ENCODE measurements at regions not wholly inside any gene's neighbourhood (a gene's known extent, or its start where the extent isn't known, plus 50 kb on each side); places are given as distances from the start of the nearest gene placed in this dataset.

DNA sequence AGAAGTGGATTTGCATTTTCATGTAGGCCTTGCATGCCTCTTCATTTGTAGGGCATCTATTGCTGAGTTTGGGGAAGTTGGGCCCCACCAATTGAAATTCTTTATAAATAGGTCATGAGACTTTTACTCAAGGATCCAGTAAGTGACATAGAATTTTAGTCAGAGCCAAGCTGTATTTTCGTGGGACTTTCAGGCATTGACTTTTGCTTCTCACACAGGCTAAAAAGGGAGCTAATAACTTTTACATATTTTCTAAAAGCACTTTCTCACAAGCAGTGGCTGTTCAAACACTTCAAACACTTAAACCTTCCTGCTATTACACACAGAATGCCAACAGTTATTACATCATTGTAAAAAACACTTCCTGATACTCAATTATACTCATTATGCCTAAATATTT, 260.5 kb downstream of the MSRB3 start:
- no peaks in the 10 kb centered on the region for H3K27me3 ChIP-seq
- no peak for DNase-seq (ENCODE audit: extremely low spot score)
- WGBS, result 59% methylated on average over 1 of the region's 1 CpG
- intact Hi-C loops (cut with DNase I), result no loop called here
- no peak overlapping the region for H3K4me3 ChIP-seq
- no peaks in the 10 kb centered on the region for H3K36me3 ChIP-seq
- no peak overlapping the region for H3K27ac ChIP-seq (replicated peaks in 1 of 4)
- TF ChIP-seq, protein P1, sequence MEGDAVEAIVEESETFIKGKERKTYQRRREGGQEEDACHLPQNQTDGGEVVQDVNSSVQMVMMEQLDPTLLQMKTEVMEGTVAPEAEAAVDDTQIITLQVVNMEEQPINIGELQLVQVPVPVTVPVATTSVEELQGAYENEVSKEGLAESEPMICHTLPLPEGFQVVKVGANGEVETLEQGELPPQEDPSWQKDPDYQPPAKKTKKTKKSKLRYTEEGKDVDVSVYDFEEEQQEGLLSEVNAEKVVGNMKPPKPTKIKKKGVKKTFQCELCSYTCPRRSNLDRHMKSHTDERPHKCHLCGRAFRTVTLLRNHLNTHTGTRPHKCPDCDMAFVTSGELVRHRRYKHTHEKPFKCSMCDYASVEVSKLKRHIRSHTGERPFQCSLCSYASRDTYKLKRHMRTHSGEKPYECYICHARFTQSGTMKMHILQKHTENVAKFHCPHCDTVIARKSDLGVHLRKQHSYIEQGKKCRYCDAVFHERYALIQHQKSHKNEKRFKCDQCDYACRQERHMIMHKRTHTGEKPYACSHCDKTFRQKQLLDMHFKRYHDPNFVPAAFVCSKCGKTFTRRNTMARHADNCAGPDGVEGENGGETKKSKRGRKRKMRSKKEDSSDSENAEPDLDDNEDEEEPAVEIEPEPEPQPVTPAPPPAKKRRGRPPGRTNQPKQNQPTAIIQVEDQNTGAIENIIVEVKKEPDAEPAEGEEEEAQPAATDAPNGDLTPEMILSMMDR (IDR thresholded peaks at IDR 0.05), result no peak
- TF ChIP-seq EP300 (IDR thresholded peaks at IDR 0.05), result no peak
- no peak for TF ChIP-seq POLR2A (IDR thresholded peaks at IDR 0.05; ENCODE audit: low read depth)
- no peak for TF ChIP-seq POLR2AphosphoS5 (IDR thresholded peaks at IDR 0.05)
- peaks cover 0 to 16% (median 13%) of the 10 kb centered on the region in 4 donors for H3K4me1 ChIP-seq
- peaks cover 0 to 33% (median 22%) of the 10 kb centered on the region in 4 donors for H3K9me3 ChIP-seq

DNA sequence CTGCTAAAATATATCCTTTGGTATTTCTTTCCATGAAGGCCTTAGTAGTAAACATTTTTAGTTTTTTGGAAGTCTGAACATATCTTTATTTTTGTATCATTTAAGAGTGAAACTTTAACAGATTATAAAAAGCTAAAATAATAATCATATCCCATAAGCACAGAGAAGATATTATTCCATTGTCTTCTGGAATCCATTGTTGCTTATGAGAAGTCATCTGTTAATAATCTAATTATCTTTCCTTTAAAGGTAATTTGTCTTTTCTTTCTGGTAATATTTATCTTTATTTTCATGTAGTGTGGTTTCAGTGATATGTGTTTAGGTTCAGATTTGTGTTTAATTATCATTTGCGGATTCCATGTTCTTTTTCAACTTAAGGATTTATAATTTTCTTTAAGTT, 261.7 kb downstream of the MSRB3 start:
- Histone ChIP-seq H3K36me3 (no peaks in the 10 kb centered on the region), H3K27me3 (no peaks in the 10 kb centered on the region), H3K4me1 (peaks cover 0 to 16% (median 13%) of the 10 kb centered on the region in 4 donors), H3K4me3 (no peak overlapping the region), H3K9me3 (peaks cover 0 to 33% (median 22%) of the 10 kb centered on the region in 4 donors), H3K27ac (replicated peaks in 1 of 4) (no peak overlapping the region)
- 97% methylated on average over 1 of the region's 1 CpG for WGBS
- DNase-seq (ENCODE audit: extremely low spot score), result no peak
- intact Hi-C loops (cut with DNase I), result no loop called here
- TF ChIP-seq EP300 (IDR thresholded peaks at IDR 0.05), result no peak
- TF ChIP-seq, protein P1 (IDR thresholded peaks at IDR 0.05), result no peak
- TF ChIP-seq POLR2AphosphoS5 (IDR thresholded peaks at IDR 0.05), result no peak
- no peak for TF ChIP-seq POLR2A (IDR thresholded peaks at IDR 0.05; ENCODE audit: low read depth)

DNA sequence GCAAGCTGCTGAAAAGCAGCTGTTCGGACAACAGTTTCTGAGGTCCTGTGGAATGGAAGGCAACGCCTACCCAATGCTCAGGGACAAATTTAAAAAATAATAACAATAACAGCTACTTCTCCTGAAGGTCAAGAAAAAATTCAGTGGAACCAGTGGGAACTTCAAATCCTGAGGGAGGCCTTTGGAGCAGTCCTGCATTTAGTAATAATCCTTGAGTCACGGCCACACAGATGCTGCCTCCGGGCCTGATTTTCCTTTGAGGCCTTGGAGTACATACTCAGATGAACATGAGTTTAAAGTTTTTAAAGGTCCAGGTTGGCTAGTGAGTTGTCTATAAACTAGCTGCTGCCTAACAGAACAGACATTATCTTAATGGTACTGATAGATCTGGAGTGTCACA, 268.0 kb downstream of the MSRB3 start:
- intact Hi-C loops (cut with DNase I), result no loop called here
- Histone ChIP-seq H3K27ac (replicated peaks in 1 of 4) (no peak overlapping the region), H3K27me3 (no peaks in the 10 kb centered on the region), H3K9me3 (peaks cover 0 to 3% (median 0%) of the 10 kb centered on the region in 4 donors), H3K4me3 (no peak overlapping the region), H3K36me3 (no peaks in the 10 kb centered on the region), H3K4me1 (no peaks in the 10 kb centered on the region)
- WGBS, result 88% methylated on average over 4 of the region's 4 CpGs
- no peak for DNase-seq (ENCODE audit: extremely low spot score)
- TF ChIP-seq EP300 (IDR thresholded peaks at IDR 0.05), result no peak
- no peak for TF ChIP-seq POLR2AphosphoS5 (IDR thresholded peaks at IDR 0.05)
- TF ChIP-seq POLR2A (IDR thresholded peaks at IDR 0.05; ENCODE audit: low read depth), result no peak
- TF ChIP-seq, protein P1 (IDR thresholded peaks at IDR 0.05), result no peak

DNA sequence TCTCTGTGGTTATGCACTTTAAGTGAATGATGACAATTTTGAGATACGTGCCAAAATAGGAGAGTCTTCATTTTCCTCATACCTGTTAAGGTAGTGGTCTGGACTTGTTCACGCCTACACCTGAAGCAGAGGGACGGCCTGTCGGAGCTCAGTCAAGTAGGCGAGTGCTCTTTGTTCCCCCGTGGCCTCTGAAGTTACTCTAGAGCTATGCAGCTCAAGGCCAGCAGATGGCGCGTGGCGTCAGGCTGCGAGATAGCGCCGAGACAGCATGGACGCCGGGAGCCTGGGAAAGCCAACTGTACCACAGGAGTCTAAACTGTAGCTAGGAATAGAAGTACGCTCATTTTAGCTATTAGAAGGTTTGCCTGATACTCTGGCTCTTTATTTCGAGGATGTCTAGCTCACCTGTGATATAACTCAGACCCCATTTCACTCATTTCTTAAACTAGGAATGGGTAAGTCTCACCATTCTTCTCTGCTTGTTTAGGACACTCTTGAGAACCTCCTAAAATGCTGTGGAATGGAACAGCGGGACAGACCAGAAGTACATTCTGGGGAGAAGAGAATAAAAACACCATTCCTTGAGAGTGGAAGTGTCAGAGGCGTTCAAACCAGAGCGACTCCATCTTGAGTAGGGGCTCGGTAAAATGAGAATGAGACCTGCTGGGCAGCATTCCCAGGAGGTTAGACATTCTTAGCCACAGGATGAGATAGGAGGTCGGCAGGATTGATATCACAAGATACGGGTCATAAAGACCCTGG, 267.4 kb upstream of the HMGA2 start:
- 36% methylated on average over 21 of the region's 22 CpGs for WGBS
- Histone ChIP-seq H3K4me3 (no peak overlapping the region), H3K4me1 (peaks cover 0 to 6% (median 2%) of the 10 kb centered on the region in 4 donors), H3K36me3 (no peaks in the 10 kb centered on the region), H3K27me3 (no peaks in the 10 kb centered on the region), H3K9me3 (no peaks in the 10 kb centered on the region), H3K27ac (replicated peaks in 1 of 4) (no peak overlapping the region)
- TF ChIP-seq, protein P1 (IDR thresholded peaks at IDR 0.05), result peak; percentile 78 to 92 (median 85)
- TF ChIP-seq POLR2AphosphoS5 (IDR thresholded peaks at IDR 0.05), result no peak
- peak; percentile 93 for DNase-seq (ENCODE audit: extremely low spot score)
- intact Hi-C loops (cut with DNase I), result loop anchor here (2.0 kb wide), 1 partner anchor 530 kb away; no protein-coding TSS in a partner anchor
